Activated naive CD4-positive, alpha-beta T cell treated with anti-CD3 and anti-CD28 coated beads, Interleukin-2, amount 50 U/mL, for 72 hours (primary cell): ENCODE measurements at regions not wholly inside any gene's neighbourhood (a gene's known extent, or its start where the extent isn't known, plus 50 kb on each side); places are given as distances from the start of the nearest gene placed in this dataset.
"Not testable (repeated sequence)": the region's sequence is repeated elsewhere in the genome, so short reads cannot be mapped to it uniquely, and the experiment has no call there.

ENCODE experiments used
- ATAC-seq, 2 donors: fragments of 150-1000 bp; cut with Tn5 transposase; 2 replicates each; pipeline ENCODE4 v1.10.0; 2021; ENCODE audit warnings: mild to moderate bottlenecking in 2 of 2, moderate library complexity in 2 of 2
- DNase-seq, 2 donors: peaks; one replicate each; pipeline ENCODE4 v3.0.0; 2021 to 2022; ENCODE audit warnings: low spot score in 2 of 2
- H3K27ac Mint-ChIP-seq, 2 donors: one replicate each; pipeline ENCODE4 v1.8.0; 2022; ENCODE audit warnings: mild to moderate bottlenecking in 2 of 2, mixed read lengths in 2 of 2
- H3K36me3 Mint-ChIP-seq, 2 donors: one replicate each; pipeline ENCODE4 v1.8.0; 2022; ENCODE audit warnings: mixed read lengths in 2 of 2
- H3K9me3 Mint-ChIP-seq, 2 donors: one replicate each; pipeline ENCODE4 v1.8.0; 2022; ENCODE audit warnings: mixed read lengths in 2 of 2

DNA sequence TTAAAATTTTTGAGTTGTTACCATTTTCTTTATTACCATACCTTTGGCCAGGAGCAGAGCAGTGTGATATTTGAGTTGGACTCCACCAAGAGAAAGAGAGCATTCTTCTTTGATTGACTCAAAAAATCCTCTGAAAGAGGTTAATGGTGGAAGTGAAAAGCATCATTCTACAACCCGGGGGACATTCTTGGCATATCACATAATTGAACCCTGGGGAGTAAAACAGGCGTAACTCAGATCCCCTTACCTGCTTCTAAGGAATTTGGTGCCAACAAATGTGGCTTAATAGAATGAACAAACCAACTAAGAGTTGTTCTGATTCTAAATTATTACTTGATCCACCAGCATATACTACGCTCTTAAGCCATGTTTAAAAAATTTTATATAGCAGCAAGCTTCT is 351.1 kb upstream of the DEPDC1 start:
- DNase-seq (no peak), ATAC-seq (no peak)
- Mint-ChIP-seq H3K36me3 (peaks cover 0 to 4% of the 10 kb centered on the region in 2 donors), H3K9me3 (peaks cover 10 to 24% of the 10 kb centered on the region in 2 donors), H3K27ac (no peak overlapping the region)

DNA sequence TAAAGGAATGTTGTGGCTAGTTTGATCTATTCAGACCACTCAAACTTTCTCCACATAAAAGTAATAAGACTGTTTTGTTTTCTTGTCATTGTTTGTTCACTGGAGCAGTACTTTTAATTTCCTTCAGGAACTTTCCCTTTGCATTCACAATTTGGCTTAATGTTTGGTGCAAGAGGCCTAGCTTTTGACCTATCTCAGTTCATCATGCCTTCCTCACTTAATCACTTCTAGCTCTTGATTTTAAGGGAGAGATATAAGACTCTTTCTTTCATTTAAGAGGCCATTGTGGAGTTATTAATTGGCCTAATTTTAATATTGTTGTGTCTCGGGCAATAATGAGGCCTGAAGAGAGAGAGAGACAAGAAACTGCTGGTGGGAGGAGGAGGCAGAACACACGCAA is 371.7 kb upstream of the DEPDC1 start:
- ATAC-seq (no peak), DNase-seq (no peak)
- Mint-ChIP-seq H3K9me3 (peaks cover 8 to 24% of the 10 kb centered on the region in 2 donors), H3K36me3 (no peaks in the 10 kb centered on the region), H3K27ac (no peak overlapping the region)

DNA sequence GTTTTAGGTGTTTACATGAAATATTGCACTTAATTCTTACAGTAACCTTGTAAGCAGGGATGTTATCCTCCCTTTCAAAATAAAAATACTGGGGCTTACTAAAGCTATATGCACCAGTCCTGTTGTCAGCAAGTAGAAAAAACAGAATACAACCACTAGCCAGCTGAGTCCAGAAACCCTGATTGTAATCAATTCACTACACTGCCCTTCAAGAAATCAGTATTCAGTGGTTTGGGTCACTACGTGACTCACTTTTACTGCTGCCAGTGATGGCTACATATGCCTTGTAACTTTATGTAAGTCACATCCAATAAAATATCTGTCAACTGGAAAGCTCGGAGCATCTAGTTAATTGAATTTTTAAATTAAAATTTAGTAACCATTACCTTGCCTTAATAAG is 376.3 kb upstream of the DEPDC1 start:
- no peak for ATAC-seq
- peaks cover 8 to 20% of the 10 kb centered on the region in 2 donors for H3K9me3 Mint-ChIP-seq
- no peak for DNase-seq
- H3K36me3 Mint-ChIP-seq = no peaks in the 10 kb centered on the region
- no peak overlapping the region for H3K27ac Mint-ChIP-seq

DNA sequence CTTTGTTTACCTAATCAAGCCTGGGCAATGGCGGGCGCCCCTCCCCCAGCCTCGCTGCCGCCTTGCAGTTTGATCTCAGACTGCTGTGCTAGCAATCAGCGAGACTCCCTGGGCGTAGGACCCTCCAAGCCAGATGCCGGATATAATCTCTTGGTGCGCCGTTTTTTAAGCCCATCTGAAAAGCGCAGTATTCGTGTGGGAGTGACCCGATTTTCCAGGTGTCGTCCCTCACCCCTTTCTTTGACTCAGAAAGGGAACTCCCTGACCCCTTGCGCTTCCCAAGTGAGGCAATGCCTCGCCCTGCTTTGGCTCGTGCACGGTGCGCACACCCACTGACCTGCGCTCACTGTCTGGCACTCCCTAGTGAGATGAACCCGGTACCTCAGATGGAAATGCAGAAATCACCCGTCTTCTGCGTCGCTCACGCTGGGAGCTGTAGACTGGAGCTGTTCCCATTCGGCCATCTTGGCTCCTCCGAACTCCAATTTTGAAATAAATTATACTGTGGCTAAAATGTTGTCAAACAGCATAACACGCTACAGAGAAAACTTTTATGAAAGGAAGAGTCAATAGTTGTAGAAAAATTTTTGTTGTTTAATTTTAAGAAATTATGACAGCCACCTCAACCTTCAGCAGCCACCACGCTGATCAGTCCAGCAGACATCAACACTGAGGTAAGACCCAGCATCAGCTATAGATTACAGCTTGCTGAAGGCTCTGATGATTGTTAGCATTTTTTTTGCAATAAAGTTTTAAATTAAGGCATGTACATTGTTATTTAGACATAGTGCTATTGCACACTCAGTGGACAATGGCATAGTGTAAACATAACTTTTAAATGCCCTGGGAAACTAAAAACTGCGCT is 384.7 kb upstream of the DEPDC1 start:
- not testable (repeated sequence) for H3K9me3 Mint-ChIP-seq, H3K27ac Mint-ChIP-seq, DNase-seq, ATAC-seq, H3K36me3 Mint-ChIP-seq

DNA sequence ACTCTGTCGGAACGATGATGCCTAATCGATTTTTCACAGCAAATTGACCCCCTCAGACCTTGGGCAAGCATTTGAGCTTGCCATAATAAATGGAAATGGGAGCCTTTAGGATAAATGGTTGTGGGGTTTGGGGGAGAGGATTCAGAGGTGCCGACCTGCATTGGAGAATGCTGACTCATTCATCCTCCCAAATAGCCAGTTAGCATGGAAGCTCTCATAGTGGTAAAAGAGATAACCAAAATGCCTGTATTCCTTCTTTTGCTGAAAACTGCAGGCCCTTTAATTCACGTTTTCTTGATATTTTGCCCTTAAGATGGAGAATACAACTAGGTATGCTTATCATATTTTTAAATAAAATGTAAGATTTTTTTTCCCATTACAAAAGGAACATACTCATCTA is 392.6 kb upstream of the DEPDC1 start:
- H3K27ac Mint-ChIP-seq = no peak overlapping the region
- peaks cover 5 to 13% of the 10 kb centered on the region in 2 donors for H3K9me3 Mint-ChIP-seq
- ATAC-seq = no peak
- H3K36me3 Mint-ChIP-seq = no peaks in the 10 kb centered on the region
- DNase-seq = no peak

DNA sequence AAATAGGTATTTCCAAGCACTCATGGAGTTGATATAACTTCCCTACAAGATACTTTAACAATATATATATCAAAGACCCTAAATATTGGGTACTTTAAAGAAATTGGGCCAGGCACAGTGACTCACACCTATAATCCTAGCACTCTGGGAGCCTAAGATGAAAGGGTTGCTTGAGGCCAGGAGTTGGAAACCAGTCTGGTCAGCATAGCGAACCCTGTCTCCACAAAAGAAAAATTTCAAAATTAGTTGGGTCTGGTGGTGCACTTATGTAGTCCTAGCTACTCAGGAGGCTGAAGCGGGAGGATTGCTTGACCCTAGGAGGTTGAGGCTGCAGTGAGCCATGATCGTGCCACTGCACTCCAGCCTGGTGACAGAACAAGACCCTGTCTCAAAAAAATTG is 393.9 kb upstream of the DEPDC1 start:
- Mint-ChIP-seq H3K9me3 (peaks cover 5 to 13% of the 10 kb centered on the region in 2 donors), H3K27ac (no peak overlapping the region), H3K36me3 (no peaks in the 10 kb centered on the region)
- ATAC-seq (no peak), DNase-seq (no peak)

DNA sequence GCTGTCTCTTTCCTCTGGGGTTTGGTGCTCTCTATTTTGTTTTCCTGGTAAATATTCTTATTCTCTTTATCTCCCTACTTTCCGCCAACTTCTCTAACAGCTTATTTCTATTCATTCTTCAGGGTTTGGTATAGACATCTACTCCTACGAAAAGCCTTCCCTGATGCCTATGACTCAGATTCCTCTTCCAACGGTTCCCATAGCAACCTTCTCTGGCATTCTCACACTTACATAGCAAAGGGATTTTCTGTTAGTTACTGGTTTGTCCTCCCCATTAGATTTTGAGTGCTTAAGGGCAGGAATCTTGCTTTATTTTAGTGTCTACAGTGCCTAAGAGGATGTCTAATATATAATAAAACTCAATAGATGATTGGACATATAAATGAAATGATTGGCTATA is 407.6 kb upstream of the DEPDC1 start:
- peaks cover 7 to 21% of the 10 kb centered on the region in 2 donors for H3K9me3 Mint-ChIP-seq
- H3K36me3 Mint-ChIP-seq = no peaks in the 10 kb centered on the region
- DNase-seq = no peak
- no peak overlapping the region for H3K27ac Mint-ChIP-seq
- ATAC-seq = no peak

DNA sequence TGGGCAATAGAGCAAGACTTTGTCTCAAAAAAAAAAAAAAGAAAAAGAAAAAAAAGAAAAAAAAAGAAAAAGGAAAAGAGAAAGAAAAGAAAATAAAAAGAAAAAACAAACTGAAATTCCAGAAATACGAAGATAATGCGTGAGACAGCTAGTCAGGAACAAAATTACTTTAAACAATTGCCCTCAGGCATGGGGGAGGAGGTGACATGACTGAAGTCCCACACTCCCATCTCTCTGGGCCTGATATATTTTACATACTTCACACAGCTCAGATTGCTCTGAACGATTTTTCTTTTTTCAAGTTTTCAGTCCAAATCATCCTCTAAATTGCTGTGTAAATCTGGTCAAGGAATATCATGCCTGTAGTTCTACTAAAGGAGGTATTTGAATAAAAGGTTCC is 409.5 kb upstream of the DEPDC1 start:
- no peak overlapping the region for H3K27ac Mint-ChIP-seq
- DNase-seq (no peak), ATAC-seq (no peak)
- H3K36me3 Mint-ChIP-seq = no peaks in the 10 kb centered on the region
- peaks cover 7 to 18% of the 10 kb centered on the region in 2 donors for H3K9me3 Mint-ChIP-seq

DNA sequence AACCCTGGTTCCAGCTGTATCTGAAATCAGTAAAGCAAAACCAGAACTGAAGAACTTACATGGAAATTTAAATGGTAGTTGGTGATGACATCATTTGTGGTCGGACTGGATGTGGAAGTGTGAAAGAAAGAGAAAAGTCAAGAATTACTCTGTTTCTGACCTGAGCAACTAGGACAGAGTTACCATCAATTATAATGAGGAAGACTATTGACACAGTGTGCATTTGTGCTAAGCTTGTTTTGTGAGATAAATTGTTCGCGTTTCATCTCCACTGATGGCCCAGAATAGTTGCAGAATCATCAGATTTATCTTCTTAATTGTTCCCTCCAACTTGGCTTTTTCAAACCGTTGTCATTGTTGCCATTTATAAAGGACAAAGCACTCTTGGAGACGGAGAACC is 410.6 kb upstream of the DEPDC1 start:
- H3K36me3 Mint-ChIP-seq = no peaks in the 10 kb centered on the region
- DNase-seq = no peak
- no peak overlapping the region for H3K27ac Mint-ChIP-seq
- no peak for ATAC-seq
- peaks cover 11 to 23% of the 10 kb centered on the region in 2 donors for H3K9me3 Mint-ChIP-seq

DNA sequence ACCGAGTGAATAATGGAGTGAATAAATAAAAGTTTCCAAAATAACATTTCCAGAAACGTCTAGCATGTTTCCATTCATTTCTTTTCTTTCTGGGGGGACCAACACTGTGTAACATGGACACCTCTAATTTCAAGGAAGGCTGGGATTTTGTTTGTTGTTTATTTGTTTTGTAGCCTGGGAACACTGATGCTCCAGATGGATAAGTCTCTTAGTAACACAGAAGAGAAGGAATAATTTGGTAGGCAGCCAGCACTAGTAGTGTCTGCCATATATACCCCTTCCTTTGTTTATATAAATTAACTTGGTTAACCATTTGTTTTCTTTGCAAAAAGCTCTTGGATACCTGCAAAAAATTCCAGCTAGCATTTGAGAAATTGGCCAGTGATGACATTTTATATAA is 411.4 kb upstream of the DEPDC1 start:
- DNase-seq (no peak), ATAC-seq (no peak)
- H3K36me3 Mint-ChIP-seq = peaks cover 0 to under 1% of the 10 kb centered on the region in 2 donors
- H3K27ac Mint-ChIP-seq = no peak overlapping the region
- H3K9me3 Mint-ChIP-seq = peaks cover 14 to 29% of the 10 kb centered on the region in 2 donors

DNA sequence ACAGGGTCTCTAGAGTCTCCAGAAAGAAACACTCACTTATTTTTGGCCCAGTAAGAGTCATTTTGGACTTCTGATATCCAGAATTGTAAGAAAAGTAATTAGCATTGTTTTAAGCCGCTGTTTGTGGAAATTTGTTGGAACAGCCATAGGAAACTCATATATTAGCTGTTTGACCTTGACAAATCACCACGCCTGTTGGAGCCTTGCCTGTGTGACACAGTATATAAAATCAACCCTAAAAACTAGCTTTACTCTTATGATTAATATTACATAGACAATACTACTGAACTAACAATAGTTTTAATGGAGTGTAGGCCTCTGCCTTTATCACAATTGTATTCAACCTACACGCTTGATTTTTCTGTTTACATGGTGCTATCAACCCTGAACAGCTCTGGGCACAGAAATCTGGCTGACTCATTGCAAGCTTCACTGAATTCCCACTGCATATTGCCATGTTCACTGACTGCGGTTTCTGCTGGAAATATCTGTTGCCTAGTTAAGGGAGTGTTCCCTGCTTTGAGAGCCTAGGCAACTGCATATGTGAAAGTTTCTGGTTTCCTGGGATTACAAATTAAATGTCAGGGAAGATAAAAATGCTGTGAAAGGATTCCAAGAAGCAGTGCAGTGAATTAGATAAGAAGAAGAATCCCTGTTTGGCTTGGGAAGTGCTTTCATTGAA is 419.5 kb upstream of the DEPDC1 start:
- no peak for ATAC-seq
- peaks cover 27 to 31% of the 10 kb centered on the region in 2 donors for H3K9me3 Mint-ChIP-seq
- peaks cover 0 to 4% of the 10 kb centered on the region in 2 donors for H3K36me3 Mint-ChIP-seq
- DNase-seq = no peak
- no peak overlapping the region for H3K27ac Mint-ChIP-seq

DNA sequence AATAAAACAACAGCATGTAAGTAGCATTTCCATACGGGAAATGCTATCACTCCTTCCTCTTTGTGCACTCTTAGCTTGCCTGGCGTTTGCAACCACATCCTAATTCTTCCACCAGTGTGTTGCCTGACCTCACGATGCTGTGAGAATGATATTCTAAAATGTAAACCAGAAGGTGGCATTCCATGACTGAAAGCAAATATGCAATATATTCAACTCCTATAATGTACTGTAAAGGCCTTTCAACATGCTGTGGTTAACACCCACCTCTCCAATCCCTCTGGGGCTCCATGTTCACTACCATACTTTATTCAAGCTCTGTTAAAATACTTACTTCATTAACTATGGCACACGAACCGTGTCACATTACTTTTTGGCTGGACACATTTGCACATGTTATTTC is 420.6 kb upstream of the DEPDC1 start:
- H3K9me3 Mint-ChIP-seq = peaks cover 23 to 26% of the 10 kb centered on the region in 2 donors
- peaks cover 0 to 4% of the 10 kb centered on the region in 2 donors for H3K36me3 Mint-ChIP-seq
- no peak for ATAC-seq
- no peak overlapping the region for H3K27ac Mint-ChIP-seq
- no peak for DNase-seq

DNA sequence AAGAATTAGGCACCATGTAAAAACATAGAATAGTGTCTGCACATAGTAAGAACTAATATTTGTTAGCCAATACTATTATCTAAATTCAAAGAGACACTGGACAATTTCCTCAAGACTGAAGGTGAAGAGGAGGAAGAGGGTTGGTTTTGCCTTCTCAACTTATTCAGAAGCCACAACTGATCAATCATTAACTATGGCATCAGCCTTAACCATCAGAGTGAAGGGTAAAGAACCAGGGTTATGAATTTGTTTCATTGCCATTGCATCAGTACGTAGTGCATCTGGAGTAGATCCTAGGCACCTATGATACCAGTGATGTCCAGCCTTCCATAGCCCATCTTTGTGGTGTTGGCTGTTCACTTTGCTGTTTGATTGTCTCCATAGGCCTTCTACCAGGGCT is 421.7 kb upstream of the DEPDC1 start:
- Mint-ChIP-seq H3K27ac (no peak overlapping the region), H3K9me3 (peaks cover 17 to 18% of the 10 kb centered on the region in 2 donors), H3K36me3 (peaks cover 0 to under 1% of the 10 kb centered on the region in 2 donors)
- ATAC-seq (no peak), DNase-seq (no peak)

DNA sequence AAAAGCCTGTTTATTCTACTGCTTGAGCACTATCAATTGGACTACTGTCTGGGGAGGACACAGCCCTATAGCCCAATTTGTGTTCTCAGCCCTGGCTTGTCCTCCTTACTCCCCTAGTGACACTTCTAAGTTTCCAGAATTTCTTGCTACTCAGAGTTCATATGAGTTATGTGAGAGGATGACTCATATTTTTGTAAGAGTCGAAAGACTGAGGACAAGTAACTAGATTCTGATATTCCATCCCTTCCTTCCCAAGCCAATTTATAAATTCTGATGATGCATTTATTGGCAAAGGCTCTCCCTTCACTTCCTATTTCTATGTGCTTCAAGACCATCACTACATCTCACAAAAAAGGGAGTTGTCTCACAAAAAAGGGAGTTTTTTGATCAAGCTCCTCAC is 422.2 kb upstream of the DEPDC1 start:
- Mint-ChIP-seq H3K9me3 (peaks cover 16 to 17% of the 10 kb centered on the region in 2 donors), H3K27ac (no peak overlapping the region), H3K36me3 (no peaks in the 10 kb centered on the region)
- ATAC-seq (no peak), DNase-seq (no peak)

DNA sequence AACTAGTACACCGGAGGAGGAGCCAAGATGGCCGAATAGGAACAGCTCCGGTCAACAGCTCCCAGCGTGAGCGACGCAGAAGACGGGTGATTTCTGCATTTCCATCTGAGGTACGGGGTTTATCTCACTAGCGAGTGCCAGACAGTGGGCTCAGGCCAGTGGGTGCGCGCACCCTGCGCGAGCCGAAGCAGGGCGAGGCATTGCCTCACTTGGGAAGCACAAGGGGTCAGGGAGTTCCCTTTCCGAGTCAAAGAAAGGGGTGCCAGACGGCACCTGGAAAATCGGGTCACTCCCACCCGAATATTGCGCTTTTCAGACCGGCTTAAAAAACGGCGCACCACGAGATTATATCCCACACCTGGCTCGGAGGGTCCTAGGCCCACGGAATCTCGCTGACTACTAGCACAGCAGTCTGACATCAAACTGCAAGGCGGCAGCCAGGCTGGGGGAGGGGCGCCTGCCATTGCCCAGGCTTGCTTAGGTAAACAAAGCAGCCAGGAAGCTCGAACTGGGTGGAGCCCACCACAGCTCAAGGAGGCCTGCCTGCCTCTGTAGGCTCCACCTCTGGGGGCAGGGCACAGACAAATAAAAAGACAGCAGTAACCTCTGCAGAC is 426.7 kb upstream of the DEPDC1 start:
- not testable (repeated sequence) for H3K27ac Mint-ChIP-seq, DNase-seq, ATAC-seq, H3K36me3 Mint-ChIP-seq
- H3K9me3 Mint-ChIP-seq = peaks cover 0 to 13% of the 10 kb centered on the region in 2 donors

DNA sequence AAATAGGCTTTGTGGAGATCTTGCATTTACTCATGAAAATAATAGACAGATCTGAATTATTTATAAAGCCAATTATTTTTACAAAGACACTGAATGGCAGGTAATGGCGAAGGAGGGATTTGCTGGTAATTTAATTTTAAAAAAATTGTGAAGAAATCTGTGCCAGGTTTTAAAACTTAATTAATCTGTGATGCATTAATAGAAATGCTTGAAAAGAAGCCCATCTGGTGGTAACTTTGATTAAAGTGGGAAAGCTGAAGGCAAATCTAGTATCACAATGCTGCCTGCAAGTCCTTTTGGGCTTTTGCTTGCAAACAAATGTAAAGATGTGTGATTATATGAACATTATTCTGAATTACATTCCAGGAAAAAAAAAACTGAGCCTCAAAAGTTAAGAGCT is 433.2 kb upstream of the DEPDC1 start:
- no peak for ATAC-seq
- Mint-ChIP-seq H3K27ac (no peak overlapping the region), H3K9me3 (peaks cover 0 to 8% of the 10 kb centered on the region in 2 donors), H3K36me3 (no peaks in the 10 kb centered on the region)
- no peak for DNase-seq

DNA sequence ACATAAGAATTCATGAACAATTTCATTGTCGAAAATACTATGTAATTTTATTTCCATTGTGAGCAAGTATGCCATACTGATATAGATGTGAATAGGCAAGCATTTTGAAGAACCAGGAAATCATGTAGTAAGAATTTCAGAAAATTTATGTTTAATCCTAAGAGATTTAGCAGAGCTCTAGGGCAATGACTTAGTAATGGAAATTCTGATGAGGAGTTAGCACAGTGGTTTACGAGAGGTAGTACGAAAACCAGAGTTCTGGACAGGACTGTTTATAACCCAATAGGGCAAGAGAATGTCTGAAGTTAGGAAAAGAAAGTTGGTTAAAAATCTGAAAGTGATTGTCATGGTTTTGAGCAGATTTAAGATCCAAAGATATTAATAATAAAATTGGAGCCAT is 439.6 kb upstream of the DEPDC1 start:
- Mint-ChIP-seq H3K27ac (no peak overlapping the region), H3K9me3 (peaks cover 8 to 31% of the 10 kb centered on the region in 2 donors), H3K36me3 (no peaks in the 10 kb centered on the region)
- DNase-seq = no peak
- ATAC-seq = no peak
